Panc1 (cell line): ENCODE measurements at regions not wholly inside any gene's neighbourhood (a gene's known extent, or its start where the extent isn't known, plus 50 kb on each side); places are given as distances from the start of the nearest gene placed in this dataset.

Experiments
- ATAC-seq: fragments of 200-7000 bp; cut with Tn5 transposase; 2 replicates; pipeline ENCODE4 v1.9.1; 2020; ENCODE audit warnings: mild to moderate bottlenecking, moderate library complexity
- BruUV-seq: library from RNA; stranded (reverse); fragments of 400-500 nt; replicated peaks from 2 replicates; lab custom pipeline; 2021; lab: Mats Ljungman, UMichigan
- CTCF ChIA-PET: fragments of 300-600 bp; sonication (Branson Sonifier 250); formaldehyde crosslinking; loops from one replicate; lab custom pipeline; 2022; ENCODE audit warnings: antibody characterized with exemption; lab: Charles Lee
- POLR2A ChIA-PET: fragments of 300-600 bp; sonication (Branson Sonifier 250); formaldehyde crosslinking; loops from one replicate; lab custom pipeline; 2022; ENCODE audit warnings: antibody characterized with exemption; lab: Charles Lee
- DNase-seq: peaks from one replicate; pipeline ENCODE4 v3.0.0-alpha.2; 2010; ENCODE audit warnings: low read depth, low spot score
- H3K27ac ChIP-seq: 2 replicates; pipeline ENCODE4 v1.5.1; 2011; ENCODE audit warnings: mild to moderate bottlenecking, low read length, inconsistent platforms
- H3K27me3 ChIP-seq: fragments of 200-500 bp; sonication (Bioruptor generic); 2 replicates; pipeline ENCODE4 v1.6.0; 2014; ENCODE audit warnings: low read length, inconsistent platforms; ENCODE audit not compliant: control insufficient read depth, insufficient read depth
- H3K36me3 ChIP-seq: fragments of 200-500 bp; sonication (Bioruptor generic); 2 replicates; pipeline ENCODE4 v1.5.1; 2014; ENCODE audit warnings: inconsistent platforms, mild to moderate bottlenecking, low read length, moderate library complexity; ENCODE audit not compliant: control insufficient read depth, insufficient read depth
- H3K4me1 ChIP-seq: 2 replicates; pipeline ENCODE4 v1.5.1; 2011; ENCODE audit warnings: inconsistent platforms, mild to moderate bottlenecking, low read length, moderate library complexity; ENCODE audit not compliant: control insufficient read depth, insufficient read depth
- H3K4me3 ChIP-seq, 2 experiments: 2 replicates each; pipeline ENCODE4 v1.5.1; 2011 to 2012; ENCODE audit warnings: low read depth in 2 of 2, low read length in 2 of 2, mild to moderate bottlenecking in 2 of 2, inconsistent platforms in 1 of 2, moderate library complexity in 1 of 2
- H3K9me3 ChIP-seq: fragments of 200-500 bp; sonication (Bioruptor generic); 2 replicates; pipeline ENCODE4 v1.5.1; 2014; ENCODE audit warnings: low read depth, mild to moderate bottlenecking, inconsistent platforms, low read length, moderate library complexity; ENCODE audit not compliant: control insufficient read depth, insufficient read depth
- POLR2AphosphoS5 ChIP-seq: IDR thresholded peaks from 2 replicates; pipeline ENCODE4 v1.6.1; 2012; ENCODE audit warnings: mild to moderate bottlenecking, low read depth, low read length, moderate library complexity
- SIN3A ChIP-seq: IDR thresholded peaks from 2 replicates; pipeline ENCODE4 v1.6.1; 2012; ENCODE audit warnings: low read depth, mild to moderate bottlenecking, low read length, moderate library complexity, borderline replicate concordance; ENCODE audit not compliant: insufficient read depth
- TCF7L2 ChIP-seq: IDR thresholded peaks from 2 replicates; pipeline ENCODE4 v1.6.1; 2011; ENCODE audit warnings: mild to moderate bottlenecking, low read depth, low read length, inconsistent platforms
- in situ Hi-C: cut with HindIII; loops from 2 replicates; pipeline ENCODE4 v1.10.0; 2016; ENCODE audit warnings: low sequenced_read_pairs, low pct_unique_long_range_greater_than_20kb
- intact Hi-C: fragments of 100-400 bp; cut with micrococcal nuclease; formaldehyde crosslinking; loops from one replicate; pipeline ENCODE4 v1.10.0; 2022; ENCODE audit not compliant: unreplicated experiment
- TF ChIP-seq, protein P1 (sequence below), 2 experiments: IDR thresholded peaks; 2 replicates each; pipeline ENCODE4 v1.6.1; 2011 to 2012; ENCODE audit warnings: low read depth in 2 of 2, control low read depth in 1 of 2, low read length in 1 of 2, mild to moderate bottlenecking in 1 of 2, moderate library complexity in 1 of 2; ENCODE audit not compliant: insufficient read depth in 1 of 2
- TF ChIP-seq, protein P2 (sequence below): fragments of 450-650 bp; IDR thresholded peaks from 2 replicates; pipeline ENCODE4 v1.5.1; 2017; ENCODE audit warnings: mild to moderate bottlenecking

DNA sequence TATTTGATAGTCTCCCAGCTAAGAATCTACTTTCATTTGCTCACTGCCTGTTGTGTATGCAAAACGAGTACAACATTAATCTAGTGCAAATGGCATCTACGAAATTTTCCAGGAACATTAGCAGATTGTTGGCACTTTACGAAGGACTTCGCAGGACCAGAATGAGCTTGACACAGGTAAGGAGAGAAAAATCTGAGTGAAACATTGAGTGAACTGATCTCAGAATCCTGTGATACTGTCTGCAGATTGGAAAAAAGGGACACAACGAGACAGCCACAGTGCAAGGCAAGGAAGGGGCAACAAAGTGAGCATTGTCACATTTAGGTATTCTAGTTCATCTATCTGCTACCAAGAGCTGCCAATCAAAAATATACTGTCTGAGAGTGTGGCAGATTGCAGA lies 350.5 kb downstream of the ZNF608 start:
- DNase-seq (no peak), ATAC-seq (no peak)
- CTCF ChIA-PET = no interaction called here
- intact Hi-C loops (no loop called here), in situ Hi-C loops (no loop called here)
- Histone ChIP-seq H3K36me3 (no peaks in the 10 kb centered on the region), H3K27me3 (no peaks in the 10 kb centered on the region), H3K27ac (no peak overlapping the region), H3K4me1 (no peaks in the 10 kb centered on the region), H3K9me3 (peaks cover 5% of the 10 kb centered on the region; the same call in 1 of the 2 replicates), H3K4me3 (no peak overlapping the region)
- BruUV-seq = no TSS peak
- no peak for TF ChIP-seq TCF7L2
- TF ChIP-seq SIN3A = no peak
- TF ChIP-seq POLR2AphosphoS5 = no peak
- TF ChIP-seq, protein P1, sequence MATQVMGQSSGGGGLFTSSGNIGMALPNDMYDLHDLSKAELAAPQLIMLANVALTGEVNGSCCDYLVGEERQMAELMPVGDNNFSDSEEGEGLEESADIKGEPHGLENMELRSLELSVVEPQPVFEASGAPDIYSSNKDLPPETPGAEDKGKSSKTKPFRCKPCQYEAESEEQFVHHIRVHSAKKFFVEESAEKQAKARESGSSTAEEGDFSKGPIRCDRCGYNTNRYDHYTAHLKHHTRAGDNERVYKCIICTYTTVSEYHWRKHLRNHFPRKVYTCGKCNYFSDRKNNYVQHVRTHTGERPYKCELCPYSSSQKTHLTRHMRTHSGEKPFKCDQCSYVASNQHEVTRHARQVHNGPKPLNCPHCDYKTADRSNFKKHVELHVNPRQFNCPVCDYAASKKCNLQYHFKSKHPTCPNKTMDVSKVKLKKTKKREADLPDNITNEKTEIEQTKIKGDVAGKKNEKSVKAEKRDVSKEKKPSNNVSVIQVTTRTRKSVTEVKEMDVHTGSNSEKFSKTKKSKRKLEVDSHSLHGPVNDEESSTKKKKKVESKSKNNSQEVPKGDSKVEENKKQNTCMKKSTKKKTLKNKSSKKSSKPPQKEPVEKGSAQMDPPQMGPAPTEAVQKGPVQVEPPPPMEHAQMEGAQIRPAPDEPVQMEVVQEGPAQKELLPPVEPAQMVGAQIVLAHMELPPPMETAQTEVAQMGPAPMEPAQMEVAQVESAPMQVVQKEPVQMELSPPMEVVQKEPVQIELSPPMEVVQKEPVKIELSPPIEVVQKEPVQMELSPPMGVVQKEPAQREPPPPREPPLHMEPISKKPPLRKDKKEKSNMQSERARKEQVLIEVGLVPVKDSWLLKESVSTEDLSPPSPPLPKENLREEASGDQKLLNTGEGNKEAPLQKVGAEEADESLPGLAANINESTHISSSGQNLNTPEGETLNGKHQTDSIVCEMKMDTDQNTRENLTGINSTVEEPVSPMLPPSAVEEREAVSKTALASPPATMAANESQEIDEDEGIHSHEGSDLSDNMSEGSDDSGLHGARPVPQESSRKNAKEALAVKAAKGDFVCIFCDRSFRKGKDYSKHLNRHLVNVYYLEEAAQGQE (IDR thresholded peaks at IDR 0.05; ENCODE audit: insufficient read depth in 1 of 2, low read depth in 2 of 2, low read length in 1 of 2) = no peak
- TF ChIP-seq, protein P2, sequence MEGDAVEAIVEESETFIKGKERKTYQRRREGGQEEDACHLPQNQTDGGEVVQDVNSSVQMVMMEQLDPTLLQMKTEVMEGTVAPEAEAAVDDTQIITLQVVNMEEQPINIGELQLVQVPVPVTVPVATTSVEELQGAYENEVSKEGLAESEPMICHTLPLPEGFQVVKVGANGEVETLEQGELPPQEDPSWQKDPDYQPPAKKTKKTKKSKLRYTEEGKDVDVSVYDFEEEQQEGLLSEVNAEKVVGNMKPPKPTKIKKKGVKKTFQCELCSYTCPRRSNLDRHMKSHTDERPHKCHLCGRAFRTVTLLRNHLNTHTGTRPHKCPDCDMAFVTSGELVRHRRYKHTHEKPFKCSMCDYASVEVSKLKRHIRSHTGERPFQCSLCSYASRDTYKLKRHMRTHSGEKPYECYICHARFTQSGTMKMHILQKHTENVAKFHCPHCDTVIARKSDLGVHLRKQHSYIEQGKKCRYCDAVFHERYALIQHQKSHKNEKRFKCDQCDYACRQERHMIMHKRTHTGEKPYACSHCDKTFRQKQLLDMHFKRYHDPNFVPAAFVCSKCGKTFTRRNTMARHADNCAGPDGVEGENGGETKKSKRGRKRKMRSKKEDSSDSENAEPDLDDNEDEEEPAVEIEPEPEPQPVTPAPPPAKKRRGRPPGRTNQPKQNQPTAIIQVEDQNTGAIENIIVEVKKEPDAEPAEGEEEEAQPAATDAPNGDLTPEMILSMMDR = no peak
- POLR2A ChIA-PET = no interaction called here

DNA sequence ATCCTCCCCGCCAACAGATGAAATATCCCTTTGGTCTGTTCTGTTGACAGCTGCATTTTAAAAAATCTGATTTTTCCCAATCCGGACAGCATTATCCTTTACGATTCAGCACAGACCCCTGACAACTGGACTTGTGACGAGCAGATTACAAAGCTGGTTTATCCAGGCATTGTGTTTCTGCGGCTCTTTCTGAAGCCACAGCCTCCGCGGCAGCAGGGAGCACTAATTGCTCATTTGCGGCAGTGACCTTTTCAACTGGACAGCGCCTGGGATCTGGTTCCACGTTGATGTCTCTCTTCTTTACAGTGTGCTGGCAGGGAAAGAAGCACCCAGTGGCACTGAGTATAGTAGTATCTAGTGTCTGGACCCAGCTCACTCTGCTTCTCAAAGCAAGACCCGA lies 351.2 kb downstream of the ZNF608 start:
- no peak for DNase-seq
- no peaks in the 10 kb centered on the region for H3K27me3 ChIP-seq
- POLR2A ChIA-PET = no interaction called here
- in situ Hi-C loops (no loop called here), intact Hi-C loops (no loop called here)
- H3K27ac ChIP-seq = no peak overlapping the region
- CTCF ChIA-PET = no interaction called here
- no peak overlapping the region for H3K4me3 ChIP-seq
- no peak for ATAC-seq
- H3K4me1 ChIP-seq = no peaks in the 10 kb centered on the region
- no peaks in the 10 kb centered on the region for H3K36me3 ChIP-seq
- no peak for TF ChIP-seq SIN3A
- TF ChIP-seq, protein P2 = no peak
- TF ChIP-seq TCF7L2 = no peak
- TF ChIP-seq, protein P1 (IDR thresholded peaks at IDR 0.05; ENCODE audit: insufficient read depth in 1 of 2, low read depth in 2 of 2, low read length in 1 of 2) = no peak
- peaks cover 11% of the 10 kb centered on the region; the same call in 1 of the 2 replicates for H3K9me3 ChIP-seq
- no TSS peak for BruUV-seq
